Loucy (cell line): ENCODE measurements at regions not wholly inside any gene's neighbourhood (a gene's known extent, or its start where the extent isn't known, plus 50 kb on each side); places are given as distances from the start of the nearest gene placed in this dataset.
"Not testable (repeated sequence)": the region's sequence is repeated elsewhere in the genome, so short reads cannot be mapped to it uniquely, and the experiment has no call there.

Experiments
- EZH2phosphoT487 ChIP-seq: fragments of 200-600 bp; IDR thresholded peaks from 2 replicates; pipeline ENCODE4 v1.6.1; 2018; ENCODE audit warnings: antibody characterized with exemption, mild to moderate bottlenecking, moderate library complexity, borderline replicate concordance
- TF ChIP-seq, protein P1 (sequence below): fragments of 200-600 bp; sonication (generic); conservative IDR thresholded peaks from 2 replicates; pipeline ENCODE4 v1.5.1; 2014; ENCODE audit warnings: mild to moderate bottlenecking, antibody characterized with exemption, low read length

GRCh38 chr6:66258731-66259487 is 551.9 kb upstream of the EYS start:
- TF ChIP-seq, protein P1, sequence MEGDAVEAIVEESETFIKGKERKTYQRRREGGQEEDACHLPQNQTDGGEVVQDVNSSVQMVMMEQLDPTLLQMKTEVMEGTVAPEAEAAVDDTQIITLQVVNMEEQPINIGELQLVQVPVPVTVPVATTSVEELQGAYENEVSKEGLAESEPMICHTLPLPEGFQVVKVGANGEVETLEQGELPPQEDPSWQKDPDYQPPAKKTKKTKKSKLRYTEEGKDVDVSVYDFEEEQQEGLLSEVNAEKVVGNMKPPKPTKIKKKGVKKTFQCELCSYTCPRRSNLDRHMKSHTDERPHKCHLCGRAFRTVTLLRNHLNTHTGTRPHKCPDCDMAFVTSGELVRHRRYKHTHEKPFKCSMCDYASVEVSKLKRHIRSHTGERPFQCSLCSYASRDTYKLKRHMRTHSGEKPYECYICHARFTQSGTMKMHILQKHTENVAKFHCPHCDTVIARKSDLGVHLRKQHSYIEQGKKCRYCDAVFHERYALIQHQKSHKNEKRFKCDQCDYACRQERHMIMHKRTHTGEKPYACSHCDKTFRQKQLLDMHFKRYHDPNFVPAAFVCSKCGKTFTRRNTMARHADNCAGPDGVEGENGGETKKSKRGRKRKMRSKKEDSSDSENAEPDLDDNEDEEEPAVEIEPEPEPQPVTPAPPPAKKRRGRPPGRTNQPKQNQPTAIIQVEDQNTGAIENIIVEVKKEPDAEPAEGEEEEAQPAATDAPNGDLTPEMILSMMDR = not testable (repeated sequence)
- TF ChIP-seq EZH2phosphoT487 = not testable (repeated sequence)
